Thyroid gland (tissue), 4 donors: ENCODE measurements at regions not wholly inside any gene's neighbourhood (a gene's known extent, or its start where the extent isn't known, plus 50 kb on each side); places are given as distances from the start of the nearest gene placed in this dataset.

ENCODE experiments used
- DNase-seq, 2 donors: peaks; one replicate each; pipeline ENCODE4 v3.0.0-alpha.2; 2019
- H3K27ac ChIP-seq, 3 donors: fragments of 200-600 bp; sonication (generic); 1 replicate in 2 of 3; 2 replicates in 1 of 3; pipeline ENCODE4 v1.5.1; 2016 to 2019; ENCODE audit warnings: mild to moderate bottlenecking in 1 of 3, moderate library complexity in 1 of 3
- H3K27me3 ChIP-seq: fragments of 200-600 bp; sonication (generic); one replicate; pipeline ENCODE4 v1.5.1; 2019
- H3K36me3 ChIP-seq, 2 donors: fragments of 200-600 bp; sonication (generic); one replicate each; pipeline ENCODE4 v1.5.1; 2016 to 2019
- H3K4me1 ChIP-seq, 2 donors: fragments of 200-600 bp; sonication (generic); one replicate each; pipeline ENCODE4 v1.5.1; 2017 to 2019
- H3K4me3 ChIP-seq, 3 donors: fragments of 200-600 bp; sonication (generic); replicated peaks in 1 of 3; 1 replicate in 2 of 3; 2 replicates in 1 of 3; pipeline ENCODE4 v1.5.1; 2016; ENCODE audit warnings: mild to moderate bottlenecking in 1 of 3
- H3K9me3 ChIP-seq: fragments of 200-600 bp; sonication (generic); one replicate; pipeline ENCODE4 v1.5.1; 2017
- CTCF ChIP-seq, 6 experiments: fragments of 200-600 bp in 3 of 6; fragments of 450-650 bp in 3 of 6; sonication (generic) in 3 of 6; IDR thresholded peaks; one replicate each; pipeline ENCODE4 v1.5.1; 2016 to 2019; ENCODE audit warnings: antibody characterized with exemption in 6 of 6, mild to moderate bottlenecking in 2 of 6, inconsistent platforms in 1 of 6, moderate library complexity in 1 of 6
- POLR2A ChIP-seq, 2 donors: fragments of 450-650 bp; IDR thresholded peaks; one replicate each; pipeline ENCODE4 v1.6.1; 2017; ENCODE audit warnings: antibody characterized with exemption in 2 of 2, mild to moderate bottlenecking in 2 of 2, moderate library complexity in 1 of 2
- WGBS, 2 donors: methylation state at CpG; one replicate each; pipeline ENCODE4 v1.1.5; 2017; 5-methylcytosine and 5-hydroxymethylcytosine counted together
- intact Hi-C: fragments of 100-400 bp; cut with DNase I; formaldehyde crosslinking; loops from one replicate; pipeline ENCODE4 v1.15.1; 2023

GRCh38 chr5:138645778-138646575 lies 70.8 kb upstream of the HSPA9 start:
- 74 to 85% methylated on average over 5 of the region's 5 CpGs for WGBS, 2 donors
- no peaks in the 10 kb centered on the region for H3K27me3 ChIP-seq
- no peaks in the 10 kb centered on the region for H3K4me1 ChIP-seq
- H3K4me3 ChIP-seq: no peak overlapping the region
- no peak for TF ChIP-seq POLR2A (IDR thresholded peaks at IDR 0.05)
- no peak for TF ChIP-seq CTCF (IDR thresholded peaks at IDR 0.05)
- intact Hi-C loops: loop anchor here (10.0 kb wide), 1 partner anchor 619 kb away; no protein-coding TSS in a partner anchor
- H3K36me3 ChIP-seq: no peaks in the 10 kb centered on the region
- H3K9me3 ChIP-seq: no peaks in the 10 kb centered on the region
- DNase-seq: no peak
- H3K27ac ChIP-seq: no peak overlapping the region

- intact Hi-C loops: loop anchor here (10.0 kb wide), 1 partner anchor 622 kb away; no protein-coding TSS in a partner anchor
- DNase-seq: no peak
- TF ChIP-seq POLR2A (IDR thresholded peaks at IDR 0.05) (no peak), CTCF (IDR thresholded peaks at IDR 0.05) (no peak)
- H3K4me3 ChIP-seq: no peak overlapping the region
- no peaks in the 10 kb centered on the region for H3K27me3 ChIP-seq
- H3K36me3 ChIP-seq: no peaks in the 10 kb centered on the region
- 79% methylated on average over 5 of the region's 5 CpGs for WGBS, 2 donors
- H3K27ac ChIP-seq: no peak overlapping the region
- H3K9me3 ChIP-seq: no peaks in the 10 kb centered on the region
- H3K4me1 ChIP-seq: peaks cover 0 to 4% of the 10 kb centered on the region in 2 donors
Observed at GRCh38 chr5:138643040-138643791, 68.0 kb upstream of the HSPA9 start.

GRCh38 chr5:138641547-138642298 lies 66.5 kb upstream of the HSPA9 start:
- H3K9me3 ChIP-seq: no peaks in the 10 kb centered on the region
- H3K36me3 ChIP-seq: no peaks in the 10 kb centered on the region
- peak; percentile 64 to 71 for DNase-seq
- no peak overlapping the region for H3K4me3 ChIP-seq
- WGBS, 2 donors: 60 to 61% methylated on average over 18 of the region's 18 CpGs
- H3K4me1 ChIP-seq: peaks cover 4 to 8% of the 10 kb centered on the region in 2 donors
- TF ChIP-seq CTCF (IDR thresholded peaks at IDR 0.05): peak in 4 of 6 experiments; percentile 50 to 69 (median 60)
- no peak for TF ChIP-seq POLR2A (IDR thresholded peaks at IDR 0.05)
- H3K27me3 ChIP-seq: no peaks in the 10 kb centered on the region
- no peak overlapping the region for H3K27ac ChIP-seq
- intact Hi-C loops: loop anchor here (10.0 kb wide), 1 partner anchor 623 kb away; no protein-coding TSS in a partner anchor

- Histone ChIP-seq H3K27ac (no peak overlapping the region), H3K27me3 (no peaks in the 10 kb centered on the region), H3K36me3 (no peaks in the 10 kb centered on the region), H3K4me1 (peaks cover 7 to 8% of the 10 kb centered on the region in 2 donors), H3K4me3 (no peak overlapping the region), H3K9me3 (no peaks in the 10 kb centered on the region)
- TF ChIP-seq CTCF (IDR thresholded peaks at IDR 0.05) (no peak), POLR2A (IDR thresholded peaks at IDR 0.05) (no peak)
- intact Hi-C loops: loop anchor here (10.0 kb wide), 1 partner anchor 624 kb away; no protein-coding TSS in a partner anchor
- no peak for DNase-seq
- 82 to 85% methylated on average over 7 of the region's 7 CpGs for WGBS, 2 donors
Observed at GRCh38 chr5:138640646-138641254, 65.5 kb upstream of the HSPA9 start.
